Breast epithelium (tissue), 4 donors: ENCODE measurements at regions not wholly inside any gene's neighbourhood (a gene's known extent, or its start where the extent isn't known, plus 50 kb on each side); places are given as distances from the start of the nearest gene placed in this dataset.

Experiments used
- DNase-seq, 2 donors: peaks; one replicate each; pipeline ENCODE4 v3.0.0-alpha.2; 2019; ENCODE audit warnings: low spot score in 2 of 2
- H3K27ac ChIP-seq, 2 donors: fragments of 200-600 bp; sonication (generic) in 1 of 2; one replicate each; pipeline ENCODE4 v1.5.1; 2016 to 2019; ENCODE audit warnings: mild to moderate bottlenecking in 1 of 2
- H3K27me3 ChIP-seq, 2 donors: fragments of 200-600 bp; sonication (generic) in 1 of 2; one replicate each; pipeline versions ENCODE4 v1.5.1 to v1.6.0; 2017 to 2019; ENCODE audit warnings: control low read depth in 1 of 2, mild to moderate bottlenecking in 1 of 2
- H3K36me3 ChIP-seq: fragments of 200-600 bp; one replicate; pipeline ENCODE4 v1.5.1; 2019
- H3K4me1 ChIP-seq, 2 donors: fragments of 200-600 bp; sonication (generic); one replicate each; pipeline ENCODE4 v1.5.1; 2016 to 2019; ENCODE audit warnings: control low read depth in 1 of 2
- H3K4me3 ChIP-seq, 3 donors: fragments of 200-600 bp; sonication (generic); 1 replicate in 2 of 3; 2 replicates in 1 of 3; pipeline ENCODE4 v1.5.1; 2016 to 2019; ENCODE audit warnings: mild to moderate bottlenecking in 3 of 3, moderate library complexity in 2 of 3
- H3K9me3 ChIP-seq, 2 donors: fragments of 200-600 bp; sonication (generic) in 1 of 2; one replicate each; pipeline ENCODE4 v1.5.1; 2016 to 2019; ENCODE audit warnings: control low read depth in 1 of 2
- CTCF ChIP-seq, 3 donors: fragments of 450-650 bp; IDR thresholded peaks; one replicate each; pipeline ENCODE4 v1.5.1; 2016 to 2017; ENCODE audit warnings: antibody characterized with exemption in 3 of 3, mild to moderate bottlenecking in 3 of 3, moderate library complexity in 3 of 3
- POLR2A ChIP-seq: fragments of 450-650 bp; IDR thresholded peaks from one replicate; pipeline ENCODE4 v1.6.1; 2016; ENCODE audit warnings: antibody characterized with exemption, mild to moderate bottlenecking, moderate library complexity
- POLR2AphosphoS5 ChIP-seq, 3 donors: sonication (generic); formaldehyde crosslinking; IDR thresholded peaks; one replicate each; pipeline ENCODE4 v1.6.1; 2017; ENCODE audit warnings: antibody characterized with exemption in 3 of 3
- intact Hi-C: fragments of 100-400 bp; cut with DNase I; formaldehyde crosslinking; loops from one replicate; pipeline ENCODE4 v1.15.1; 2023; ENCODE audit warnings: low total_unique reads

- H3K36me3 ChIP-seq = no peaks in the 10 kb centered on the region
- no peak overlapping the region for H3K27ac ChIP-seq
- no peak overlapping the region for H3K4me3 ChIP-seq
- H3K4me1 ChIP-seq = no peaks in the 10 kb centered on the region
- no peaks in the 10 kb centered on the region for H3K27me3 ChIP-seq
- intact Hi-C loops = no loop called here
- no peak for DNase-seq
- H3K9me3 ChIP-seq = no peaks in the 10 kb centered on the region
- no peak for TF ChIP-seq POLR2A
- TF ChIP-seq POLR2AphosphoS5 (IDR thresholded peaks at IDR 0.05) = no peak
- TF ChIP-seq CTCF (IDR thresholded peaks at IDR 0.05) = no peak
Measured at GRCh38 chr2:54377901-54378493, 78.1 kb upstream of the SPTBN1 start.

- Histone ChIP-seq H3K27me3 (no peaks in the 10 kb centered on the region), H3K4me3 (no peak overlapping the region), H3K27ac (no peak overlapping the region), H3K36me3 (no peaks in the 10 kb centered on the region), H3K9me3 (no peaks in the 10 kb centered on the region), H3K4me1 (no peaks in the 10 kb centered on the region)
- intact Hi-C loops = no loop called here
- DNase-seq = no peak
- TF ChIP-seq POLR2A = no peak
- TF ChIP-seq CTCF (IDR thresholded peaks at IDR 0.05) = no peak
- TF ChIP-seq POLR2AphosphoS5 (IDR thresholded peaks at IDR 0.05) = no peak
Measured at GRCh38 chr2:54380670-54381069, 75.5 kb upstream of the SPTBN1 start.

DNA sequence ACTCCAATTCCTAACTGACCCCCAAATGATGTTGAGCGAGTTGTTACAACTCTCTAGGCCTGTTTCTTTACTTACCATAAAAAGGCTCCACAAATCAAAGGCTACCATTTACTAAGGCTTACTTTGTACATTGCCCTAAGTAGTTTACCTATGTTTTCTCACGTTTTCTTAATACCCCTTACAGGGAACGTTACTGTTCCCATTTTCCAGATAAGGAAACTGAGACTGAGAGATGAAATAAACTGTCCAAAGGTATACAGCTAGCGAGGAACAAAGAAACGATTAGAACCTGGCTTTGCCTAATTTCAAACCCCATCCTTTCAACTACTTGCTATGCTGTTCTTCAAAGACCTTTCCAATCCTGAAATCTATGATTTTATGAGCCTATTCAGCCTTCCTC lies 74.8 kb upstream of the SPTBN1 start:
- H3K27me3 ChIP-seq = no peaks in the 10 kb centered on the region
- TF ChIP-seq POLR2AphosphoS5 (IDR thresholded peaks at IDR 0.05) (no peak), CTCF (IDR thresholded peaks at IDR 0.05) (no peak), POLR2A (no peak)
- H3K36me3 ChIP-seq = no peaks in the 10 kb centered on the region
- H3K4me1 ChIP-seq = no peaks in the 10 kb centered on the region
- no peaks in the 10 kb centered on the region for H3K9me3 ChIP-seq
- H3K4me3 ChIP-seq = no peak overlapping the region
- no peak for DNase-seq
- H3K27ac ChIP-seq = no peak overlapping the region
- intact Hi-C loops = no loop called here

GRCh38 chr2:54382601-54383000 lies 73.5 kb upstream of the SPTBN1 start:
- H3K27ac ChIP-seq = no peak overlapping the region
- DNase-seq = no peak
- intact Hi-C loops = no loop called here

More at GRCh38 chr2:54382601-54383000, 73.5 kb upstream of the SPTBN1 start:
- TF ChIP-seq POLR2A (no peak), POLR2AphosphoS5 (IDR thresholded peaks at IDR 0.05) (no peak), CTCF (IDR thresholded peaks at IDR 0.05) (no peak)
- H3K9me3 ChIP-seq = no peaks in the 10 kb centered on the region
- no peak overlapping the region for H3K4me3 ChIP-seq
- H3K4me1 ChIP-seq = peaks cover 0 to 4% of the 10 kb centered on the region in 2 donors
- H3K36me3 ChIP-seq = no peaks in the 10 kb centered on the region
- no peaks in the 10 kb centered on the region for H3K27me3 ChIP-seq
